SU-DHL-6 (cell line): ENCODE measurements at regions not wholly inside any gene's neighbourhood (a gene's known extent, or its start where the extent isn't known, plus 50 kb on each side); places are given as distances from the start of the nearest gene placed in this dataset.

Experiments used
- H2AFZ ChIP-seq: fragments of 200-600 bp; sonication (generic); 2 replicates; pipeline ENCODE4 v1.6.1; 2014; ENCODE audit warnings: low read depth, mild to moderate bottlenecking, moderate library complexity, mixed read lengths, antibody characterized with exemption, low read length; ENCODE audit not compliant: severe bottlenecking
- H3F3A ChIP-seq: fragments of 200-600 bp; shearing (Covaris generic); 2 replicates; pipeline ENCODE4 v1.6.0; 2016; ENCODE audit warnings: antibody characterized with exemption, mild to moderate bottlenecking; ENCODE audit not compliant: insufficient read depth
- H3K27ac ChIP-seq: fragments of 200-600 bp; sonication (generic); 2 replicates; pipeline ENCODE4 v1.5.1; 2016; ENCODE audit warnings: low read depth, mild to moderate bottlenecking, low read length, moderate library complexity, mixed read lengths
- H3K27me3 ChIP-seq: fragments of 200-600 bp; sonication (generic), shearing (Covaris generic); 2 replicates; pipeline ENCODE4 v1.6.0; 2014; ENCODE audit warnings: mild to moderate bottlenecking, low read length
- H3K36me3 ChIP-seq: fragments of 200-600 bp; sonication (generic); 2 replicates; pipeline ENCODE4 v1.6.1; 2014; ENCODE audit warnings: mild to moderate bottlenecking, low read length, mixed read lengths
- H3K4me2 ChIP-seq: fragments of 300-600, 200-600 bp; shearing (Covaris generic), sonication (generic); 2 replicates; pipeline ENCODE4 v1.6.0; 2014; ENCODE audit warnings: low read length, low read depth, mild to moderate bottlenecking; ENCODE audit not compliant: poor library complexity, severe bottlenecking
- H3K4me3 ChIP-seq: fragments of 200-600 bp; sonication (generic); 2 replicates; pipeline ENCODE4 v1.5.1; 2014; ENCODE audit warnings: antibody characterized with exemption, low read length, mild to moderate bottlenecking, mixed read lengths; ENCODE audit not compliant: insufficient read depth, poor library complexity, severe bottlenecking
- H3K79me2 ChIP-seq: fragments of 200-600 bp; sonication (generic); 2 replicates; pipeline ENCODE4 v1.6.1; 2014; ENCODE audit warnings: mild to moderate bottlenecking, low read length, moderate library complexity; ENCODE audit not compliant: insufficient read depth
- H3K9ac ChIP-seq: fragments of 200-600 bp; sonication (generic); 2 replicates; pipeline ENCODE4 v1.7.0; 2014; ENCODE audit warnings: mild to moderate bottlenecking, low read length
- H3K9me2 ChIP-seq: fragments of 200-600 bp; sonication (generic); replicated peaks from 2 replicates; pipeline ENCODE4 v1.6.1; 2014; ENCODE audit warnings: low read length; ENCODE audit not compliant: insufficient read depth
- H3K9me3 ChIP-seq: fragments of 200-600 bp; sonication (generic); 2 replicates; pipeline ENCODE4 v1.6.1; 2014; ENCODE audit warnings: low read length, mixed read lengths; ENCODE audit not compliant: insufficient read depth
- H4K20me1 ChIP-seq: fragments of 200-600 bp; sonication (generic); 2 replicates; pipeline ENCODE4 v1.6.1; 2014; ENCODE audit warnings: low read depth, mild to moderate bottlenecking, antibody characterized with exemption, low read length, moderate library complexity, mixed read lengths
- EZH2phosphoT487 ChIP-seq: fragments of 200-600 bp; sonication (generic), shearing (Covaris generic); conservative IDR thresholded peaks from 2 replicates; pipeline ENCODE4 v1.6.1; 2018; ENCODE audit warnings: mild to moderate bottlenecking, antibody characterized with exemption, low read length, moderate library complexity, mixed read lengths
- TF ChIP-seq, protein P1 (sequence below): fragments of 200-600 bp; sonication (generic); IDR thresholded peaks from one replicate; pipeline ENCODE4 v1.5.1; 2017; ENCODE audit warnings: antibody characterized with exemption, mild to moderate bottlenecking, low read length, moderate library complexity; ENCODE audit not compliant: insufficient read depth, poor library complexity, severe bottlenecking

DNA sequence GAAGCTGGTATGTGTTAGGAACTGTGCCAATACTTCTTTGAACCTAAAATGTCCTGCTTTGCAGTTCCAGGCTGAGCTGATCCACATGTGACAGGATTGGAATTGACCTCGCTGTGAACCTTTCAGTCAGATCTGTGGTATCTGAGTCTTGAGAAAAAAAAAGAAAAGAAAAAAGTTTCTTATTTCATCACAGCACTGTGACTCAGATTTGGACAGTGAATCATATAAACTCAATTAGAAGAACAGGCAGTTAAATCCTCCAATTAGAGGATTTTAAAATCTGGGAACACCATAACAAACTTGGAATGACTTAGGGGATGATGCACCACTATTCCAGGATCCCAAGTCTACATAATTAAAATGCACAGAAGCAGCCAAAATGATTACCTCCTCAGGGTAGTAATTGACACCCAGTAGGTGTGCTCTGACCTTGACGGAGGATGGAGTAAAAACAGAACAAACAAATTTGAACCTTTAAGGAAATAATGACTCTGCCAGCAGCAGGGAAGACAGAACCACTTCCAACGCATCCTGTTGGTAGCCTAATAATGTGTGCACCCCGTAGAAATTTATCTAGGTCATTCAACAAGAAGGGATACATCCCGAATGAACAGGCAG is 57.8 kb upstream of the RAI14 start:
- no peak overlapping the region for H3K4me2 ChIP-seq
- H2AFZ ChIP-seq: no peak overlapping the region
- H3F3A ChIP-seq: no peaks in the 10 kb centered on the region
- H3K36me3 ChIP-seq: no peaks in the 10 kb centered on the region
- no peaks in the 10 kb centered on the region for H3K9me2 ChIP-seq
- no peak overlapping the region for H3K9ac ChIP-seq
- H3K27ac ChIP-seq: no peak overlapping the region
- no peaks in the 10 kb centered on the region for H3K27me3 ChIP-seq
- H3K4me3 ChIP-seq: no peak overlapping the region
- H4K20me1 ChIP-seq: no peaks in the 10 kb centered on the region
- TF ChIP-seq, protein P1, sequence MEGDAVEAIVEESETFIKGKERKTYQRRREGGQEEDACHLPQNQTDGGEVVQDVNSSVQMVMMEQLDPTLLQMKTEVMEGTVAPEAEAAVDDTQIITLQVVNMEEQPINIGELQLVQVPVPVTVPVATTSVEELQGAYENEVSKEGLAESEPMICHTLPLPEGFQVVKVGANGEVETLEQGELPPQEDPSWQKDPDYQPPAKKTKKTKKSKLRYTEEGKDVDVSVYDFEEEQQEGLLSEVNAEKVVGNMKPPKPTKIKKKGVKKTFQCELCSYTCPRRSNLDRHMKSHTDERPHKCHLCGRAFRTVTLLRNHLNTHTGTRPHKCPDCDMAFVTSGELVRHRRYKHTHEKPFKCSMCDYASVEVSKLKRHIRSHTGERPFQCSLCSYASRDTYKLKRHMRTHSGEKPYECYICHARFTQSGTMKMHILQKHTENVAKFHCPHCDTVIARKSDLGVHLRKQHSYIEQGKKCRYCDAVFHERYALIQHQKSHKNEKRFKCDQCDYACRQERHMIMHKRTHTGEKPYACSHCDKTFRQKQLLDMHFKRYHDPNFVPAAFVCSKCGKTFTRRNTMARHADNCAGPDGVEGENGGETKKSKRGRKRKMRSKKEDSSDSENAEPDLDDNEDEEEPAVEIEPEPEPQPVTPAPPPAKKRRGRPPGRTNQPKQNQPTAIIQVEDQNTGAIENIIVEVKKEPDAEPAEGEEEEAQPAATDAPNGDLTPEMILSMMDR: no peak
- no peak for TF ChIP-seq EZH2phosphoT487
- no peaks in the 10 kb centered on the region for H3K79me2 ChIP-seq
- H3K9me3 ChIP-seq: no peaks in the 10 kb centered on the region

GRCh38 chr5:34599471-34600117 is 56.5 kb upstream of the RAI14 start:
- Histone ChIP-seq H3K9ac (no peak overlapping the region), H3K9me2 (no peaks in the 10 kb centered on the region), H4K20me1 (no peaks in the 10 kb centered on the region), H3K9me3 (no peaks in the 10 kb centered on the region), H3F3A (no peaks in the 10 kb centered on the region), H3K4me3 (no peak overlapping the region), H3K79me2 (no peaks in the 10 kb centered on the region), H2AFZ (no peak overlapping the region), H3K36me3 (no peaks in the 10 kb centered on the region), H3K27me3 (no peaks in the 10 kb centered on the region), H3K4me2 (no peak overlapping the region), H3K27ac (no peak overlapping the region)
- TF ChIP-seq, protein P1: no peak
- TF ChIP-seq EZH2phosphoT487: no peak

DNA sequence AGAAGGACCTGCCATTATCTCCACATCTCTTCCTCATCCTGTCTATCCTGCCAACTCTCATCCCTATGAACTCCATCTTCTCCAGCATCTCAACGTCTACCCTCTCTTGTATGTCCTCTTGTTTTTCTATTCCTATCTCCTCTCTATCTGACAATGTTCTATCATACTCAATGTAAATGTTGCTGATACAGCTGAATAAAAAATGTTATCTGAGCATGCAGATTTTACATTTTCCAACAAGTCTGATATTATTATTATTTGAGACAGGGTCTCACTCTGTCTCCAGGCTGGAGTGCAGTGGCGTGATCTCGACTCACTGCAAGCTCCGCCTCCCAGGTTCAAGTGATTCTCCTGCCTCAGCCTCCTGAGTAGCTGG is 56.0 kb upstream of the RAI14 start:
- Histone ChIP-seq H3K9ac (no peak overlapping the region), H3K9me2 (no peaks in the 10 kb centered on the region), H4K20me1 (no peaks in the 10 kb centered on the region), H2AFZ (no peak overlapping the region), H3K27ac (no peak overlapping the region), H3K27me3 (no peaks in the 10 kb centered on the region), H3K4me3 (no peak overlapping the region), H3K79me2 (no peaks in the 10 kb centered on the region), H3F3A (no peaks in the 10 kb centered on the region), H3K4me2 (no peak overlapping the region), H3K9me3 (no peaks in the 10 kb centered on the region), H3K36me3 (no peaks in the 10 kb centered on the region)
- TF ChIP-seq, protein P1: no peak
- TF ChIP-seq EZH2phosphoT487: no peak
